A549 (cell line): ENCODE measurements at regions not wholly inside any gene's neighbourhood (a gene's known extent, or its start where the extent isn't known, plus 50 kb on each side); places are given as distances from the start of the nearest gene placed in this dataset.

ENCODE experiments used
- ATAC-seq, 2 experiments: fragments of 200-7000 bp in 1 of 2; fragments of >200 bp in 1 of 2; cut with Nextera tagmentation in 1 of 2; cut with Tn5 transposase in 1 of 2; 3 replicates each; pipeline versions ENCODE4 v1.8.0 to v1.9.1; 2018 to 2020; ENCODE audit warnings: mild to moderate bottlenecking in 1 of 2, moderate library complexity in 1 of 2
- CTCF ChIA-PET: fragments of 300-600 bp; sonication (Branson Sonifier 250); formaldehyde crosslinking; extraction: SDS; loops from one replicate; lab custom pipeline; 2021; ENCODE audit warnings: antibody characterized with exemption, inconsistent platforms; lab: Yijun Ruan, JAX
- POLR2A ChIA-PET: fragments of 350-600 bp; formaldehyde crosslinking; extraction: SDS; loops from one replicate; lab custom pipeline; 2021; ENCODE audit warnings: antibody characterized with exemption, inconsistent platforms; lab: Yijun Ruan, JAX
- DNase-seq, 2 experiments: peaks; one replicate each; pipeline versions ENCODE4 v3.0.0 to v3.0.0-alpha.2; 2011 to 2016; ENCODE audit warnings: low read depth in 1 of 2, low spot score in 1 of 2
- FAIRE-seq: peaks from 2 replicates; lab custom pipeline; 2011; peaks lifted over from hg19 to GRCh38; lab: Jason Lieb, UNC
- H3K27ac ChIP-seq, 2 experiments: fragments of >200 bp; sonication (Bioruptor Twin); formaldehyde crosslinking; 3 replicates each; pipeline ENCODE4 v1.5.1; 2016 to 2017
- H3K4me1 ChIP-seq: fragments of >200 bp; sonication (Bioruptor Twin); formaldehyde crosslinking; 3 replicates; pipeline ENCODE4 v1.6.1; 2016
- H3K4me2 ChIP-seq: fragments of >200 bp; sonication (Bioruptor Twin); formaldehyde crosslinking; 3 replicates; pipeline ENCODE4 v1.6.1; 2016
- H3K4me3 ChIP-seq: fragments of >200 bp; sonication (Bioruptor Twin); formaldehyde crosslinking; 3 replicates; pipeline ENCODE4 v1.5.1; 2016
- H3K9me3 ChIP-seq: fragments of >200 bp; sonication (Bioruptor Twin); formaldehyde crosslinking; 3 replicates; pipeline ENCODE4 v1.6.1; 2016
- EHF ChIP-seq: fragments of 250-450 bp; sonication (Bioruptor Pico); IDR thresholded peaks from 2 replicates; pipeline ENCODE4 v1.5.0; 2020; ENCODE audit warnings: mild to moderate bottlenecking
- EHMT2 ChIP-seq: fragments of 200-600 bp; sonication (generic); IDR thresholded peaks from 2 replicates; pipeline ENCODE4 v1.6.1; 2016; ENCODE audit warnings: antibody characterized with exemption, low read depth, mild to moderate bottlenecking, moderate library complexity
- FOXS1 ChIP-seq: fragments of 250-450 bp; sonication (Bioruptor Pico); IDR thresholded peaks from 2 replicates; pipeline ENCODE4 v1.5.0; 2020; ENCODE audit warnings: mild to moderate bottlenecking, moderate library complexity
- GATA3 ChIP-seq: IDR thresholded peaks from 2 replicates; pipeline ENCODE4 v1.6.1; 2012; ENCODE audit warnings: borderline replicate concordance
- JUN ChIP-seq, 2 experiments: fragments of >200 bp; sonication (Bioruptor Twin); formaldehyde crosslinking; IDR thresholded peaks; 2 replicates in 1 of 2; 3 replicates in 1 of 2; pipeline ENCODE4 v1.6.1; 2016 to 2017
- JUNB ChIP-seq: fragments of >200 bp; sonication (Bioruptor Twin); formaldehyde crosslinking; IDR thresholded peaks from 2 replicates; pipeline ENCODE4 v1.6.1; 2016
- KDM5A ChIP-seq: fragments of 200-600 bp; sonication (generic); IDR thresholded peaks from 2 replicates; pipeline ENCODE4 v1.6.1; 2016; ENCODE audit warnings: antibody characterized with exemption, mild to moderate bottlenecking
- NR3C1 ChIP-seq: fragments of >200 bp; sonication (Bioruptor Twin); formaldehyde crosslinking; IDR thresholded peaks from 3 replicates; pipeline ENCODE4 v1.6.1; 2017
- RCOR1 ChIP-seq: fragments of 150-350 bp; IDR thresholded peaks from 2 replicates; pipeline ENCODE4 v1.6.1; 2014; ENCODE audit warnings: antibody characterized with exemption, low read length, low read depth
- RFX5 ChIP-seq: fragments of 450-650 bp; IDR thresholded peaks from 2 replicates; pipeline ENCODE4 v1.7.1; 2014; ENCODE audit warnings: antibody characterized with exemption, mild to moderate bottlenecking, moderate library complexity
- SMC3 ChIP-seq: fragments of >200 bp; sonication (Bioruptor Twin); formaldehyde crosslinking; IDR thresholded peaks from 3 replicates; pipeline ENCODE4 v1.6.1; 2018; ENCODE audit warnings: inconsistent platforms
- ZC3H11A ChIP-seq: fragments of 450-650 bp; IDR thresholded peaks from 2 replicates; pipeline ENCODE4 v1.6.1; 2014; ENCODE audit warnings: antibody characterized with exemption, mild to moderate bottlenecking
- ZNF302 ChIP-seq: fragments of 250-450 bp; sonication (Bioruptor Pico); IDR thresholded peaks from 2 replicates; pipeline ENCODE4 v1.9.0; 2021; ENCODE audit warnings: inconsistent platforms, mild to moderate bottlenecking, moderate library complexity
- WGBS: methylation state at CpG from one replicate; pipeline ENCODE4 v1.1.6; 2017; ENCODE audit errors: missing lambda C conversion rate; 5-methylcytosine and 5-hydroxymethylcytosine counted together
- TF ChIP-seq, protein P1 (sequence below): IDR thresholded peaks from 2 replicates; pipeline ENCODE4 v1.6.1; 2012
- TF ChIP-seq, protein P2 (sequence below): fragments of 200-600 bp; sonication (generic); IDR thresholded peaks from 2 replicates; pipeline ENCODE4 v1.6.1; 2016; ENCODE audit warnings: antibody characterized with exemption, mild to moderate bottlenecking, moderate library complexity
- TF ChIP-seq, protein P3 (sequence below): fragments of 250-450 bp; sonication (Bioruptor Pico); IDR thresholded peaks from 2 replicates; pipeline ENCODE4 v1.5.0; 2021; ENCODE audit warnings: mild to moderate bottlenecking, moderate library complexity, borderline replicate concordance
- TF ChIP-seq, protein P4 (sequence below): fragments of 150-350 bp; IDR thresholded peaks from 2 replicates; pipeline ENCODE4 v1.6.1; 2014; ENCODE audit warnings: low read depth, mild to moderate bottlenecking, low read length
- TF ChIP-seq, protein P5 (sequence below): fragments of 250-450 bp; sonication (Bioruptor Pico); IDR thresholded peaks from 2 replicates; pipeline ENCODE4 v1.5.0; 2020; ENCODE audit warnings: low read depth, mild to moderate bottlenecking, moderate library complexity
- TF ChIP-seq, protein P6 (sequence below): fragments of >200 bp; sonication (Bioruptor Twin); formaldehyde crosslinking; IDR thresholded peaks from 3 replicates; pipeline ENCODE4 v1.5.1; 2016
- TF ChIP-seq, protein P7 (sequence below): IDR thresholded peaks from 2 replicates; pipeline ENCODE4 v1.6.1; 2012; ENCODE audit warnings: low read depth, borderline replicate concordance

DNA sequence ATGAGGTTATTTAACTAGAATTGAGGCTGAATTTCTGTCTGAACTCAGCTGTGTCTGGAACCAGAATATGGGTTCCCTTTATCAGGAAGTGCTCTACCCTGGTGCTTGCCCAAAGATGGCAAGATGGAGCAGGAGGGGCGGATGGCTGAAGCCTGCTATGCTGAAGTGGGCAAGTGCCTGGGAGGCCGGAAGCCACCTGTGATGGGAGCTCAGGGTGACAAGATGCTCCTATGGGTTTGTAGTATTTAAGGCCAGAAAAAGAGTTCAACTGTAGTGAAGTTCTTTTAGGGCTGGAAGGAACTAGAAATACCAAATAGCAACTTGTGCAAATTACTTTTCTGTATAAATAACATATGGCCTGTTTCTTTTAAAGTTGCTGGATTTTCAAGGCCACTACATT is 808.9 kb upstream of the RAB6C start:
- 0% methylated on average over 2 of the region's 2 CpGs for WGBS
- H3K9me3 ChIP-seq, result no peaks in the 10 kb centered on the region
- POLR2A ChIA-PET, result no interaction called here
- CTCF ChIA-PET, result no interaction called here
- FAIRE-seq, result no peak
- ATAC-seq, result no peak
- no peak for DNase-seq
- H3K4me2 ChIP-seq, result no peak overlapping the region
- no peak for TF ChIP-seq RCOR1
- TF ChIP-seq, protein P1, sequence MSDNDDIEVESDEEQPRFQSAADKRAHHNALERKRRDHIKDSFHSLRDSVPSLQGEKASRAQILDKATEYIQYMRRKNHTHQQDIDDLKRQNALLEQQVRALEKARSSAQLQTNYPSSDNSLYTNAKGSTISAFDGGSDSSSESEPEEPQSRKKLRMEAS, result no peak
- TF ChIP-seq, all 56 proteins: peak for 0
- Histone ChIP-seq H3K4me1 (no peaks in the 10 kb centered on the region), H3K4me3 (no peak overlapping the region), H3K27ac (no peak overlapping the region)

DNA sequence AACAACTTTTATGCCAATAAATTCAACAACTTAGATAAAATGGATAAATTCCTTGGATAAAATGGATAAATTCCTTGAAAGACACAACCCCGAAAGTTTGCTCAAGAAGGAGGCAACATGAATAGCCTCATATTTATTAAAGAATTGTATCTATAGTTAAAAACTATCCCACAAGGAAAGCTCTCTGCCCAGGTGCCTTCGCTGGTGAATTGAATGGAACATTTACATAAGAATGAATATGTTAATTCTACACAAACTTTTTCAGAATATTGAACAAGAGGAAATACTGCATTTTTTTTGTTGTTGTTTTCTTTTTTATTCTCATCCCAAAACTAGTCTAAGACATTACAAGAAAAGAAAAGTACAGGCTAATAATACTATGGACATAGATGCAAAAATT is 805.3 kb upstream of the RAB6C start:
- TF ChIP-seq FOXS1 (no peak), EHMT2 (no peak), RFX5 (no peak), SMC3 (no peak), JUN (IDR thresholded peaks at IDR 0.05) (no peak), ZNF302 (CRISPR knock-in tag) (no peak), GATA3 (no peak), NR3C1 (no peak)
- TF ChIP-seq, protein P2, sequence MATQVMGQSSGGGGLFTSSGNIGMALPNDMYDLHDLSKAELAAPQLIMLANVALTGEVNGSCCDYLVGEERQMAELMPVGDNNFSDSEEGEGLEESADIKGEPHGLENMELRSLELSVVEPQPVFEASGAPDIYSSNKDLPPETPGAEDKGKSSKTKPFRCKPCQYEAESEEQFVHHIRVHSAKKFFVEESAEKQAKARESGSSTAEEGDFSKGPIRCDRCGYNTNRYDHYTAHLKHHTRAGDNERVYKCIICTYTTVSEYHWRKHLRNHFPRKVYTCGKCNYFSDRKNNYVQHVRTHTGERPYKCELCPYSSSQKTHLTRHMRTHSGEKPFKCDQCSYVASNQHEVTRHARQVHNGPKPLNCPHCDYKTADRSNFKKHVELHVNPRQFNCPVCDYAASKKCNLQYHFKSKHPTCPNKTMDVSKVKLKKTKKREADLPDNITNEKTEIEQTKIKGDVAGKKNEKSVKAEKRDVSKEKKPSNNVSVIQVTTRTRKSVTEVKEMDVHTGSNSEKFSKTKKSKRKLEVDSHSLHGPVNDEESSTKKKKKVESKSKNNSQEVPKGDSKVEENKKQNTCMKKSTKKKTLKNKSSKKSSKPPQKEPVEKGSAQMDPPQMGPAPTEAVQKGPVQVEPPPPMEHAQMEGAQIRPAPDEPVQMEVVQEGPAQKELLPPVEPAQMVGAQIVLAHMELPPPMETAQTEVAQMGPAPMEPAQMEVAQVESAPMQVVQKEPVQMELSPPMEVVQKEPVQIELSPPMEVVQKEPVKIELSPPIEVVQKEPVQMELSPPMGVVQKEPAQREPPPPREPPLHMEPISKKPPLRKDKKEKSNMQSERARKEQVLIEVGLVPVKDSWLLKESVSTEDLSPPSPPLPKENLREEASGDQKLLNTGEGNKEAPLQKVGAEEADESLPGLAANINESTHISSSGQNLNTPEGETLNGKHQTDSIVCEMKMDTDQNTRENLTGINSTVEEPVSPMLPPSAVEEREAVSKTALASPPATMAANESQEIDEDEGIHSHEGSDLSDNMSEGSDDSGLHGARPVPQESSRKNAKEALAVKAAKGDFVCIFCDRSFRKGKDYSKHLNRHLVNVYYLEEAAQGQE, result no peak
- TF ChIP-seq, protein P3, sequence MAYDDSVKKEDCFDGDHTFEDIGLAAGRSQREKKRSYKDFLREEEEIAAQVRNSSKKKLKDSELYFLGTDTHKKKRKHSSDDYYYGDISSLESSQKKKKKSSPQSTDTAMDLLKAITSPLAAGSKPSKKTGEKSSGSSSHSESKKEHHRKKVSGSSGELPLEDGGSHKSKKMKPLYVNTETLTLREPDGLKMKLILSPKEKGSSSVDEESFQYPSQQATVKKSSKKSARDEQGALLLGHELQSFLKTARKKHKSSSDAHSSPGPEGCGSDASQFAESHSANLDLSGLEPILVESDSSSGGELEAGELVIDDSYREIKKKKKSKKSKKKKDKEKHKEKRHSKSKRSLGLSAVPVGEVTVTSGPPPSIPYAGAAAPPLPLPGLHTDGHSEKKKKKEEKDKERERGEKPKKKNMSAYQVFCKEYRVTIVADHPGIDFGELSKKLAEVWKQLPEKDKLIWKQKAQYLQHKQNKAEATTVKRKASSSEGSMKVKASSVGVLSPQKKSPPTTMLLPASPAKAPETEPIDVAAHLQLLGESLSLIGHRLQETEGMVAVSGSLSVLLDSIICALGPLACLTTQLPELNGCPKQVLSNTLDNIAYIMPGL (CRISPR knock-in tag), result no peak
- TF ChIP-seq, protein P4, sequence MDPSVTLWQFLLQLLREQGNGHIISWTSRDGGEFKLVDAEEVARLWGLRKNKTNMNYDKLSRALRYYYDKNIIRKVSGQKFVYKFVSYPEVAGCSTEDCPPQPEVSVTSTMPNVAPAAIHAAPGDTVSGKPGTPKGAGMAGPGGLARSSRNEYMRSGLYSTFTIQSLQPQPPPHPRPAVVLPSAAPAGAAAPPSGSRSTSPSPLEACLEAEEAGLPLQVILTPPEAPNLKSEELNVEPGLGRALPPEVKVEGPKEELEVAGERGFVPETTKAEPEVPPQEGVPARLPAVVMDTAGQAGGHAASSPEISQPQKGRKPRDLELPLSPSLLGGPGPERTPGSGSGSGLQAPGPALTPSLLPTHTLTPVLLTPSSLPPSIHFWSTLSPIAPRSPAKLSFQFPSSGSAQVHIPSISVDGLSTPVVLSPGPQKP, result no peak
- TF ChIP-seq, protein P1, result no peak
- TF ChIP-seq, all 56 proteins: peak for 0
- CTCF ChIA-PET, result no interaction called here
- Histone ChIP-seq H3K27ac (no peak overlapping the region), H3K4me1 (no peaks in the 10 kb centered on the region), H3K4me2 (no peak overlapping the region), H3K9me3 (no peaks in the 10 kb centered on the region), H3K4me3 (no peak overlapping the region)
- FAIRE-seq (no peak), ATAC-seq (no peak), DNase-seq (no peak)
- POLR2A ChIA-PET, result no interaction called here
- WGBS, result under 1% methylated on average over 2 of the region's 2 CpGs

DNA sequence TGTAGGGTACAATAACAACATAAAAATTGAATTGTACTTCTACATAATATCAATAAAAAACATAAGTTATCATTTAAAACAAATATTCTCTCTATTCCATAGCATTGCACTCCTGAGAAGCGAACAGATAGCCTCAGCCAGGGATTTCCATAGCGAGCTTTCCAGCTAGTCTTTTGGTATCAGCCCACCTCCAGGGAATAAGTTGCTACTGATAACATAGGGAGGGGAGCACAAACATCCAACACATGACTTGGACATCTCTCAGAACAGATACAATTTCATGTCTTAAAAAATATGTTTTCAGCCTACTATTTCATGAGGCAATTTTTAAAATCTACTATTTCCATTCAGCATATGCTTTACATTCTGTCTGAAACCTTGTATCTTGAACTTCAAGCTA is 804.4 kb upstream of the RAB6C start:
- Histone ChIP-seq H3K4me1 (no peaks in the 10 kb centered on the region), H3K27ac (no peak overlapping the region), H3K4me2 (no peak overlapping the region), H3K4me3 (no peak overlapping the region), H3K9me3 (no peaks in the 10 kb centered on the region)
- DNase-seq (no peak), FAIRE-seq (no peak), ATAC-seq (no peak)
- 0% methylated on average over 2 of the region's 2 CpGs for WGBS
- ChIA-PET POLR2A (no interaction called here), CTCF (no interaction called here)
- TF ChIP-seq, protein P5, sequence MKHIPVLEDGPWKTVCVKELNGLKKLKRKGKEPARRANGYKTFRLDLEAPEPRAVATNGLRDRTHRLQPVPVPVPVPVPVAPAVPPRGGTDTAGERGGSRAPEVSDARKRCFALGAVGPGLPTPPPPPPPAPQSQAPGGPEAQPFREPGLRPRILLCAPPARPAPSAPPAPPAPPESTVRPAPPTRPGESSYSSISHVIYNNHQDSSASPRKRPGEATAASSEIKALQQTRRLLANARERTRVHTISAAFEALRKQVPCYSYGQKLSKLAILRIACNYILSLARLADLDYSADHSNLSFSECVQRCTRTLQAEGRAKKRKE (CRISPR knock-in tag), result no peak
- TF ChIP-seq KDM5A (no peak), JUNB (no peak), EHF (CRISPR knock-in tag) (no peak), ZC3H11A (no peak), GATA3 (no peak)
- TF ChIP-seq, protein P6, sequence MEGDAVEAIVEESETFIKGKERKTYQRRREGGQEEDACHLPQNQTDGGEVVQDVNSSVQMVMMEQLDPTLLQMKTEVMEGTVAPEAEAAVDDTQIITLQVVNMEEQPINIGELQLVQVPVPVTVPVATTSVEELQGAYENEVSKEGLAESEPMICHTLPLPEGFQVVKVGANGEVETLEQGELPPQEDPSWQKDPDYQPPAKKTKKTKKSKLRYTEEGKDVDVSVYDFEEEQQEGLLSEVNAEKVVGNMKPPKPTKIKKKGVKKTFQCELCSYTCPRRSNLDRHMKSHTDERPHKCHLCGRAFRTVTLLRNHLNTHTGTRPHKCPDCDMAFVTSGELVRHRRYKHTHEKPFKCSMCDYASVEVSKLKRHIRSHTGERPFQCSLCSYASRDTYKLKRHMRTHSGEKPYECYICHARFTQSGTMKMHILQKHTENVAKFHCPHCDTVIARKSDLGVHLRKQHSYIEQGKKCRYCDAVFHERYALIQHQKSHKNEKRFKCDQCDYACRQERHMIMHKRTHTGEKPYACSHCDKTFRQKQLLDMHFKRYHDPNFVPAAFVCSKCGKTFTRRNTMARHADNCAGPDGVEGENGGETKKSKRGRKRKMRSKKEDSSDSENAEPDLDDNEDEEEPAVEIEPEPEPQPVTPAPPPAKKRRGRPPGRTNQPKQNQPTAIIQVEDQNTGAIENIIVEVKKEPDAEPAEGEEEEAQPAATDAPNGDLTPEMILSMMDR, result no peak
- TF ChIP-seq, protein P7, sequence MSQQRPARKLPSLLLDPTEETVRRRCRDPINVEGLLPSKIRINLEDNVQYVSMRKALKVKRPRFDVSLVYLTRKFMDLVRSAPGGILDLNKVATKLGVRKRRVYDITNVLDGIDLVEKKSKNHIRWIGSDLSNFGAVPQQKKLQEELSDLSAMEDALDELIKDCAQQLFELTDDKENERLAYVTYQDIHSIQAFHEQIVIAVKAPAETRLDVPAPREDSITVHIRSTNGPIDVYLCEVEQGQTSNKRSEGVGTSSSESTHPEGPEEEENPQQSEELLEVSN, result no peak
